Embryonic facial prominence (tissue), 1 donor: ENCODE measurements at regions not wholly inside any gene's neighbourhood (a gene's known extent, or its start where the extent isn't known, plus 50 kb on each side); places are given as distances from the start of the nearest gene placed in this dataset.
"Not testable (repeated sequence)": the region's sequence is repeated elsewhere in the genome, so short reads cannot be mapped to it uniquely, and the experiment has no call there.

ENCODE experiments used
- DNase-seq: peaks from one replicate; pipeline ENCODE4 v3.0.0-alpha.2; 2016; ENCODE audit errors: extremely low spot score

- no peak for DNase-seq
Observed at GRCh38 chr12:31216479-31216878, 109.5 kb downstream of the SINHCAF start.

- no peak for DNase-seq
Observed at GRCh38 chr12:31217356-31218130, 108.4 kb downstream of the SINHCAF start.

DNA sequence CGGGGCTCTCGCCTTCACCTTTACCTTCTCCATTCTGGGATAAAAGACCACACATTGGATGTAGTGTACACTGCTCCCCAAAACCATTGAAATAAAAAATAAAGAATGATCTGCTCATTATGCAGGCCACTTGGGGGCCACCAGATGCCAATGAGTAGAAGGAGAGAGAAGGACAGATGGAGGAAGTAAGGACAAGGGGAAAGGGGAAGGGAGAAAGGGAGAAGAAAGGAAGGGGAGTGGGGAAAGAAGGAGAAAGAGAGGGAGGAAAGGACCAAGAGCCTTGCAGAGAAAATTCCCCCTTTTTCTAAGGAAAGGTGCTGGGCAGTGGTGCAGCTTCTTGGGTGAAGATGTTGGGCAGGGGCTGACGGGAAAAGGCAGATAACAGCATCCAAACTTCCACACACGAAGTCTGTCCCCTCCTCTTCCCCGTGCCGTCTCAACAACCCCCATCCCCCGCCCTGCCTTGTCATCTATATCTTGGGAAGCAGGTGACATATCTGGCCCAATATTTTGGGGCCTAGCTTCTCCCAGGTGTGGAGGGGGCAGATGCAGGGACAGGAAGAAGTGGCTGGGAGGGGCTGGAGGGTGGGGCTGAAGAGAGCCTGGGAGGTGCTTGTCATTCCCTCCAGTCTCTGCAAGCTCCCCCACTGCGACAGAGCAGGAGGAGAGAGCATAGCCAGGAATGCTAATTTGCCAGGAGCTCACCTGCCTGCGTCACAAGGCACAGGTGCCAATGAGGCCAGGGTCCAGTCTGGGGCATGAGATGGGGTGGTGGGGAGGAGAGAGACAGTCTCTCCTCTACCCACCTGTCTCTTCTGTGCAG lies 107.5 kb downstream of the SINHCAF start:
- DNase-seq: no peak

- DNase-seq: no peak
Observed at GRCh38 chr12:31219521-31219920, 106.4 kb downstream of the SINHCAF start.

DNA sequence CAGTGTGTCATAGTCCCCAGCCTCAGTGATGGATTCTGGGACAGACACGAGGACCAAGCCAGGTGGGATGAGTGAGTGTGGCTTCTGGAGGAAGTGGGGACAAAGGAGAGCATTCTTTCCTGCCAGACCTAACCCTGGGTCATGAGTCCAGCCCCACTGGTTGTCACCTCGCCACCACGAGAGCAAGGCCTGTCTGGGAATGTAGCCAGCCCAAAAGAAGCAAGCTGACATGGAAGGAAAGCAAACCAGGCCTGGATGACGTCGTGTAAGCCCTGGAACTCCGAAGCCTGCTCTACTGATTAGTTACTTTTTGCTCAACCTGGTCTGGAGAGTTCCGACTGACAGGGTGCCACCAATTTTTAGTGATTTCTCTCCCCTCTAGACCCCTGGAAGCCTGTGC lies 105.9 kb downstream of the SINHCAF start:
- DNase-seq: no peak

DNA sequence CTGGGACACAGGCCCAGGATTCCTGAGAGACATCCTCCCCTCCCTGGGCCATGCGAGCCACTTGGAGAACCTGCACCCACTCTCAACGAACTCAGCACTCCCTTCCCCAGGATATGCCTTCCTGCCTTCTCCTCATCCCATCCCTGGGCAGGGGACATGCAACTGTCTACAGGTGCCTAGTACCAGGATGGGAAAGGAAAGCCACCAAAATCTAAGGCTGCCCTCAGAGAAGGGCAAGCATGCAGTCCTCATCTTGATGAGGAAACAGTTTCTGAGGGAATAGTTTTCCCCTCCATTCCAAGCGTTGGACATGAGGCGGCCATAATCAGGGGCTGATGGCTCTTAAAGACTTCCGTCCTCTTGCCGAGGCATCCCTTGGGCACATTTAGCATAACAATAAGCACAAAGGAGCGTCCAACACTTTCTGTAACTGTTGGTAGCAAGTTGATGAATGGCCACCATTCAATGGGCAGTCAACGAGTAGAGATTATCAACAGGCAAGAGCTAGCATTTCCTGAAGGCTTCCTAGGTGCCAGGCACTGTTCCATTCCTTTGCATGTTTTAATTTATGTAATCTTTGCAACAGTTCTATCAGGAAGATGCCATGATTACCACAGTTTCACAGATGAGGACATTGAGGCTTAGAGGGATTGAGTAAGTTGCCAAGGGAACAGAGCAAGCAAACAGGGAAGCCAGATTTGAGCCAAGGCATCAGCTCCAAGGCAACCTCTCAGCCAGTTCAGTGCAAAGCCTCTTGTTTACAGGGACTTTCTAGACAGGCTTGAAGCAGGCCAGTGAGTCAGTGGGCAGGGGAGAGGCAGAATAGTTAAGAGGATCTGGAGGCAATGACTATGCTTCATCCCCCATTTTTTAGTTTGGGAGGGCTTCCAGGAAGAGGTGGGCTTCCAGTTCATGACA lies 105.1 kb downstream of the SINHCAF start:
- DNase-seq: no peak

- DNase-seq: no peak
Observed at GRCh38 chr12:31221551-31221945, 104.4 kb downstream of the SINHCAF start.

GRCh38 chr12:31222620-31223222 lies 103.2 kb downstream of the SINHCAF start:
- DNase-seq: no peak

DNA sequence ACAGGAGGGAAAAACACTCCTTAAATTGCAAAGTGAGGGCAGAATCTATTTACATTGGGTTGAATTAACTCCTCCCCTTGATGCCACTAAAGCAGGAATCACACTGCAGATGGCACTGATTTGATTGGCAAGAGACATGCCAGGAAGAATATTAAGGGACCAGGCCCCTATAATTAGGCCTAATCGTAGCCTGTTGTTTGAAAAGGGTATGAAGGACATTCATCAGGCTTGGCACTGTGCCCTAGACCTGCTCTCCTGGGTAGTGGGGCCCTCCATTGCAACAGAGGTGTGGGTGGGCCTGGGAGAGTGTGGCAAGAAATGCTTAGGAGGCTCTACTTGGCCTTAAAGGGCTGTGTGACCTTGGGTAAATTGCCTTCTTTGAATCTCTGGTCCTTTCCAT lies 102.3 kb downstream of the SINHCAF start:
- not testable (repeated sequence) for DNase-seq

DNA sequence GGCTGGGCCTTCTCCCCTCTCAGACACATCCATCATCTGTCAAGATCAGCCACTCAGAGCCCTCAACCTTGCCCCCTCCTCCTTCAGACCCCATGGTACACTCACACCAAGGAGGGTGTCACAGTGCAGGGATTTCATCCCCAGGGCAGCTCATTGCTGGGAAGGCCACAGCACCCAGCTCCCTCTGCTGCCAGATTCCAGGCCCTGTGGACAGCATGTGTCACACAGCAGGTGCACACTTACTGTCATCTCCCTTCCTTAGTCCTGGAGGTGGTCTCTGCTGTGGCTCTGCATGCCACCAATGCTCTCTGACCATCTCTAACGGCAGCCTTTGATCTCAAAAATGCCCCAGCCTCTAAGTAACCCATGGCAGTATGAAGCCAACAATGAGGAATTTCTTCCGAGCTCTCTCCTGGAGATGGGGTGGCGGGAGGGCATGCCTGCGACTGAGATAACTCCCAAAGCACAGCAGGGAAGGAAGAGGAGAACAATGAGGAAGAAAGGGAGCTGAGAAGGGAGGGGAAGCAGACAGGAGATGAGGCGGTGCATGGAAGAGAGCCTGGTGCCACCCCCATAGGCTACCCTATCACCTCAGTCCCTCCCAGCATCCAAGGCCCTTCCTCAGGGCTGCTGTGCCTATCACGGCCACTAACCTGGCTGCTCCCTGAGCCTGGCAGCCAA lies 101.0 kb downstream of the SINHCAF start:
- no peak for DNase-seq

DNA sequence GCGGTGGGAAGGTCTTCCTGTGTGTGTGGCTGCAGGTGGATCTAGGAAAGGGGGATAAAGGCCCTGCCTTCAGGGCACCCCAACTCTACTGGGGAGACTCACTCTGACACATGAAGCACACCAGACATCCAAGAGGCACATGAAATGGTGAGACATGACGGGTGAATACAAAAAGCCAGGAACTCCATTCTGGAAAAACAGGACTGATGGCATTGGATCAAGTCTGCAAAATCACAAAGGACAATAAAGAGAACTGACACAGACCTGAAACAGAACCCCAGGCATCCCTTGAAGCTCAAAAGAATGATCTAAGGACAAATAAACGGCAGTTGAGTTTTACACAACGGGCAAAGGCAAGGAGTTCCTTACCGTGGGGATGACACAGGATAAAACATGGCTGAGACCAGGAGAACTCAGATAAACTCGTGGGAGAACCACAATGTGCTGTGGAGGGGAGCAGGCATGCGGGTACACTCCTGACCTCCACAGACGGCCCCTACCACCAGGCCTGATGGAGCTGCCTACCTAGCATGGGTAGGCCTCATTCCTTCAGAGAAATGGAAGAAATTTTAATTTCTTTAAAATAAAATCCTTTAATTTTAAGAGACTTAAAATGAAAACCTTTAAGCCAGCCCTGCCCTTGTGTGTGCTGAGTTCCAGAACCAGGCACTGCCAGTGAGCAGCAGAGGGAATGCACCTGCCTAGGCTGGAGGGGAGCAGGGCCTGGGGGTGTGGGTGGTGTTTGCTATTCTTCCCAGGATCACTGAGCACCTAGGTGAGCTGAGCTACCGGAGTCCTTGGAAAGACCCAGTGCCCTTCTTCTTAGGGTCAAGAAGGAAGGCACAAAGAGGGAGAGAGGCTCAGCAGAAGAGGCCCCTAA lies 100.1 kb downstream of the SINHCAF start:
- no peak for DNase-seq

DNA sequence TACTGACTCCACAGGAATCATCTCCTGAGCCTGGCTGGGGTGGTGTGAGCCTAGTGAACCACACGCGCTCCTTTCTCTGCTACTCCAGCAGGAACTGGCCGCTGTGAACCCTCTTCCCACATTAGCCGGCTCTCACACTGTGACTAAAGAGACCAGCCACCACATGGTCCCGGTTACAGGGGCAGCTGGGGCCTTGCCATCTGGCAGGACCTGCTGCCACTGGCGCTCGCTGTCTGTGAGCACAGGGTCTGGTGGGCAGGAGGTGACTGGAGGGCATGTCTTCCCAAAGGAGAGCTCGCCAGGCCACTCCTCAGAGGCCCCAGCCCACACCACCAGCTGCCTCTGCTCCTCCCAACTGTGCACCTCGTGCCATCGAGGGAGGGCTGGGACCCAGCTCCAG lies 99.3 kb downstream of the SINHCAF start:
- no peak for DNase-seq

- DNase-seq: no peak
Observed at GRCh38 chr12:31227401-31227981, 98.5 kb downstream of the SINHCAF start.

GRCh38 chr12:31228811-31229792 lies 96.8 kb downstream of the SINHCAF start:
- DNase-seq: no peak

- no peak for DNase-seq
Observed at GRCh38 chr12:31230004-31230403, 95.9 kb downstream of the SINHCAF start.
